ENCODE measurements at regions not wholly inside any gene's neighbourhood (a gene's known extent, or its start where the extent isn't known, plus 50 kb on each side); places are given as distances from the start of the nearest gene placed in this dataset.

DNA sequence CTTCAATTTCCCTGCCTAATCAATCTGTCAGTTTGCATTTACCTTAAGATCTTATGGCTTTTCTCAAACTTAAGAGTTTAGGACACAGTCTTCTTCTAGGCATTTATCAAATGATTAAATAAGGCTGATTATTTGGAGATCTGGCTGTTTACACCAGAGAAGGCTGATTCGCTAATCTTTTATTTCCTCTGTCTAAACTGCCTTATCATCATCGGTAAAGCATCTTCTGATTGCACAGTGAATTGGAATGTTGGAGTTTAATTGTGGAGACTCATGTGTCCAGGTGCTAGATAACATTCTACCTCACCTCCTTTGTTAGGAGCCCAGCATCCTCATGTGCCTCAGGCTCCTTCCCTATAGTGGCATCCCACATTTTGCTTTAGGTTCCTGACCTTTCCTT lies 100.3 kb upstream of the DDIT4L start:
- no peak overlapping the region for H3K4me3 ChIP-seq
- peaks cover 3% of the 10 kb centered on the region; the same call in 1 of the 2 replicates for H3K4me1 ChIP-seq
- H3K27me3 ChIP-seq (ENCODE audit: low read depth), result no peaks in the 10 kb centered on the region
- no peaks in the 10 kb centered on the region for H3K36me3 ChIP-seq (replicated peaks)
- DNase-seq (ENCODE audit: low spot score in 2 of 2), result no peak
- in situ Hi-C loops (cut with MboI; ENCODE audit: low sequenced_read_pairs), result no loop called here
- no peaks in the 10 kb centered on the region for H3K9me3 ChIP-seq

DNA sequence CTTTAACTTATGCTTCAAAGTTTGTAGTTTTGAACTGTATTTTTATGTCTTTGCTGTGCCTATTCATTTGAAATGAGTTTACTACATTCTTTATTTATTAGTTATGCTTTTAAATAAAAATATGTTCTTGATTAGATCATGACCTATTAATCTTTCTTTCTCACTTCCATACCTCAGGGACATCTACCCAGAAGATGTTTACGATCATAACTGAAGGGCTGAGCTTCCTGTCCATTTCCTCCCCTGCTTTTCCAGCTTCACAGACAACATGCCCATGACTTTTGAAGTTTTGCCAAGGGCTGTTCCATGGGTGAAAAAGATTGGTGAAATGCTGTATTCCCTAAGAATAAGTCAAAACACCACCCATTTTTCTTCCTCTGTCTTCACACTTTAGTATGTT lies 99.7 kb upstream of the DDIT4L start:
- Histone ChIP-seq H3K36me3 (replicated peaks) (no peaks in the 10 kb centered on the region), H3K9me3 (no peaks in the 10 kb centered on the region), H3K4me1 (peaks cover 4% of the 10 kb centered on the region; the same call in 1 of the 2 replicates), H3K27me3 (ENCODE audit: low read depth) (no peaks in the 10 kb centered on the region), H3K4me3 (no peak overlapping the region)
- no peak for DNase-seq (ENCODE audit: low spot score in 2 of 2)
- in situ Hi-C loops (cut with MboI; ENCODE audit: low sequenced_read_pairs), result no loop called here

DNA sequence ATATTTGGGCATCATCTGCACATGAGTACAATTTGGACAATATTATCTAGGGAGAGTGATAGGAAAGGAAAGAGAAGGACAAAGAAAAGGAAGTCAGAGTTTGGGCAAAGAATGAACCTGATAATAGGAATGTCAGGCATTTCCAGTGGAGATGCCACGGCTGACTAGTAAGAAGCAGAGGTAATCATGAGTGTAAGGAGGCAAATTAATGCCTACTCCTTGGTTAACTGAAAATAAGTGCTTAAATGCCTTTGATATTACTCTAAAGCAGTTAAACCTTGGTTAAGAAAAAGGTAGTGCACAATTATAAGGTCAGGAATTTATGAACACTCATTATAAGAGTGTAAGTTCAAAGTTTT lies 99.2 kb upstream of the DDIT4L start:
- Histone ChIP-seq H3K36me3 (replicated peaks) (no peaks in the 10 kb centered on the region), H3K27me3 (ENCODE audit: low read depth) (no peaks in the 10 kb centered on the region), H3K4me3 (no peak overlapping the region), H3K9me3 (no peaks in the 10 kb centered on the region), H3K4me1 (peaks cover 4% of the 10 kb centered on the region; the same call in 1 of the 2 replicates)
- in situ Hi-C loops (cut with MboI; ENCODE audit: low sequenced_read_pairs), result no loop called here
- no peak for DNase-seq (ENCODE audit: low spot score in 2 of 2)

DNA sequence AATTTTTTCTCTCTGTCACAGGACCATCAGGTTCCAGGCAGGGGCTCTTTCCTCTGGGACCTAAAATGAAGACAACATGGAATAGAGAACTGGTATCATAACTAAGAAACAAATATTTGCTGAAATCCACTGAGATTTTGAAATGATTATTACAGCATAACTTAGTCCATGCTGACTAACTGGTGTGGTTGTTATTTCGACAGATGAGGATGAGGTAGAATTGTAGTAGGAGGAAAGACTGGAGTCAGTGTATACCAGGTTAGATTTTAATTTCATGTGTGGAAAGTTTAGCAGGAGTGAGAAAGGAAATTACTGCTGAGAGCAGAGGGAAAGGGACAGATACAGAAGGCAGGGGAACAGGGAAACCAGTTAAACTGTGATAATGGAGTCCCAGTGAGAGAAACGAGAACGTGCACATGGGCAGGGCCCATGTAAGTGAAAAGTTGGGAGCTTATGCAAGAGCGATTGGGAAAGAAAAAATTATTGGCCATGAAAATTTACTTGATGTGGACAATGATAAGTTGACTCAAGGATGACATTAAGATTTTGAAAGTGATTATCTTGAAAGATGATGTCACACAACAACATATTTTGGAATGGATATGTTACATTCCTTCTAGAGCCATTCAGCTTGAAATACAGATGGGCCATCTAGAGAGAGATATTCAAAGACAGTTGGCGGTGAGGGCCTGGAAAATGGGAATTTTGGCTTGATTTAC lies 98.7 kb upstream of the DDIT4L start:
- no peaks in the 10 kb centered on the region for H3K9me3 ChIP-seq
- H3K27me3 ChIP-seq (ENCODE audit: low read depth), result no peaks in the 10 kb centered on the region
- no peak for DNase-seq (ENCODE audit: low spot score in 2 of 2)
- in situ Hi-C loops (cut with MboI; ENCODE audit: low sequenced_read_pairs), result no loop called here
- H3K36me3 ChIP-seq (replicated peaks), result no peaks in the 10 kb centered on the region
- peaks cover 4% of the 10 kb centered on the region; the same call in 1 of the 2 replicates for H3K4me1 ChIP-seq
- no peak overlapping the region for H3K4me3 ChIP-seq

DNA sequence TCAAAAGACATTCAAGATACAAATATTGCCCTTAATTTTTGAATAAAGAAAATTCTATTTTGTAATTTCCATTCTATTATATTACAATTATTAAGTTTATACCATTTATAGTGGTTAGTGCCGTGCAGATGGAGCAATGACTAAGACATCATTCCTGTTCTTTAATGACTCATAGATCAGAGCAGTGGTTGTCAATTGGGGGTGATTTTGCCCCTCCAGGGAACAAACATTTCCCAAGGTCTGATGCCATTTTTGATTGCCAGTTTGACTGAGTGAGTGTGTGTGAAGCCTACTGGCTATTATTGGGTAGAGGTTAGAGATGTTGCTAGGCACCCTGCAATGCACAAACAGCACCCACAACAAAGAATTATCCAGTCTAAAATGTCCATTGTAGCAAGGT lies 97.9 kb upstream of the DDIT4L start:
- Histone ChIP-seq H3K36me3 (replicated peaks) (no peaks in the 10 kb centered on the region), H3K27me3 (ENCODE audit: low read depth) (no peaks in the 10 kb centered on the region), H3K9me3 (no peaks in the 10 kb centered on the region), H3K4me1 (peaks cover 4% of the 10 kb centered on the region; the same call in 1 of the 2 replicates), H3K4me3 (no peak overlapping the region)
- no peak for DNase-seq (ENCODE audit: low spot score in 2 of 2)
- in situ Hi-C loops (cut with MboI; ENCODE audit: low sequenced_read_pairs), result no loop called here

DNA sequence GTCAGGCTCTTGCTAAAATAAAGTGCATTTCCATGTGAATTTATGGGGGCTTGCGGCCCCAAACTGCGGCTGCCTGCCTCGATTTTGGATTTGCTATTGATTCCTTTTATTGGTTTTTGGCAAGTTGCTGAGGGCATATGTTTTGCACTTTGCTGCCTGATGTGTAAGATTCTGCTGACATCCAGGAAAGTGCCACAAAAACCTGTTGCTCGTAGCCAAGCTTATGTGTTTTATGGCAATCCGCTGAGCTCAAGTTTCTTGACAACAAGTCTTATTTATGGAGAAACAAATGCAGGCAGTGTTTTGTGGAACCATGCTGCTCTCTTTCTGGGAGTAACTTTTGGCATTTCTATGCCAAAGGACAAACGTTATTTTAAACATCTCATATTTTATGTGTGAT lies 97.3 kb upstream of the DDIT4L start:
- in situ Hi-C loops (cut with MboI; ENCODE audit: low sequenced_read_pairs), result no loop called here

DNA sequence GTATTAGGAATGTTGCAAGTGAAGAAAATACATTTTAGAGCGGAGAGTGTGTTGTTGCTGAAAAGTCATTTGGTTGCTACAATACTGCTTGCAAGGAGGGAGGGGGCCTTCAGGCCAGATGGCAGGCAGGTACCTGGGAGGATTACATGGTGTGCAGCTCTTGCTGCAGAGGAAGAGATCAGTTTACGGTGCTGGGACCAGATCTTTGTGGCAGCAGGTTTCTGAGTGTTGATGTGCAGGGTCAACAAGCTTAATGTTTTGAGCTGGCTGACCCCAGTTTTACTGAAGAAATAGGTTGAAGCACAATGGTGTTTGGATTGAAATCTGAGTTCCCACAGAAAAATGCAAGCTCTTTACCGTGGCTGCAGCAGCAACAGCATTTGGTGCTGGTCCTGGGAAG lies 96.4 kb upstream of the DDIT4L start:
- Histone ChIP-seq H3K27me3 (ENCODE audit: low read depth) (no peaks in the 10 kb centered on the region), H3K4me1 (peaks cover 4% of the 10 kb centered on the region; the same call in 1 of the 2 replicates), H3K9me3 (no peaks in the 10 kb centered on the region), H3K4me3 (no peak overlapping the region), H3K36me3 (replicated peaks) (no peaks in the 10 kb centered on the region)
- no peak for DNase-seq (ENCODE audit: low spot score in 2 of 2)
- in situ Hi-C loops (cut with MboI; ENCODE audit: low sequenced_read_pairs), result no loop called here

More for the DNA sequence above, 97.3 kb upstream of the DDIT4L start:
- DNase-seq (ENCODE audit: low spot score in 2 of 2), result no peak
- H3K9me3 ChIP-seq, result no peaks in the 10 kb centered on the region
- no peak overlapping the region for H3K4me3 ChIP-seq
- H3K4me1 ChIP-seq, result peaks cover 4% of the 10 kb centered on the region; the same call in 1 of the 2 replicates
- H3K27me3 ChIP-seq (ENCODE audit: low read depth), result no peaks in the 10 kb centered on the region
- no peaks in the 10 kb centered on the region for H3K36me3 ChIP-seq (replicated peaks)

DNA sequence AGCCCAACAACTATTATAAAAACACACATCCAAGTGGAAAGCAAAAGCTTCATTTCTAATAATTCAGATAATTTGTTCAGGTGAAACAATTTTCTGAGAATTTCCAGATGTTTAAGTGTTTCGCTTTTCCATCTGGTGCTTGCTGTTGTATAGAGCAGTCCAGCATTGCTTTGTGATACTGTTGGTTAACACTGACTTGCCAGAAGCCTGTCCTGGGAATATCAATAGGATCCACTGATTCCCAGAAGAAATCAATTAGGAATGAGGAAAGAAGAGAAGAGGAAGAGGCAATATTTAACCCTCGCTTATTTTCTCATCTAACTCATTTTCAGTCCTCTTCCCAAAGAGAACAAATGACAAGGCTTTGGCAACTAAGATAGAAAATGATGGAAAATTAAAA lies 94.9 kb upstream of the DDIT4L start:
- Histone ChIP-seq H3K9me3 (no peaks in the 10 kb centered on the region), H3K4me1 (peaks cover 4% of the 10 kb centered on the region; the same call in 1 of the 2 replicates), H3K27me3 (ENCODE audit: low read depth) (no peaks in the 10 kb centered on the region), H3K4me3 (no peak overlapping the region), H3K36me3 (replicated peaks) (no peaks in the 10 kb centered on the region)
- in situ Hi-C loops (cut with MboI; ENCODE audit: low sequenced_read_pairs), result no loop called here
- no peak for DNase-seq (ENCODE audit: low spot score in 2 of 2)

DNA sequence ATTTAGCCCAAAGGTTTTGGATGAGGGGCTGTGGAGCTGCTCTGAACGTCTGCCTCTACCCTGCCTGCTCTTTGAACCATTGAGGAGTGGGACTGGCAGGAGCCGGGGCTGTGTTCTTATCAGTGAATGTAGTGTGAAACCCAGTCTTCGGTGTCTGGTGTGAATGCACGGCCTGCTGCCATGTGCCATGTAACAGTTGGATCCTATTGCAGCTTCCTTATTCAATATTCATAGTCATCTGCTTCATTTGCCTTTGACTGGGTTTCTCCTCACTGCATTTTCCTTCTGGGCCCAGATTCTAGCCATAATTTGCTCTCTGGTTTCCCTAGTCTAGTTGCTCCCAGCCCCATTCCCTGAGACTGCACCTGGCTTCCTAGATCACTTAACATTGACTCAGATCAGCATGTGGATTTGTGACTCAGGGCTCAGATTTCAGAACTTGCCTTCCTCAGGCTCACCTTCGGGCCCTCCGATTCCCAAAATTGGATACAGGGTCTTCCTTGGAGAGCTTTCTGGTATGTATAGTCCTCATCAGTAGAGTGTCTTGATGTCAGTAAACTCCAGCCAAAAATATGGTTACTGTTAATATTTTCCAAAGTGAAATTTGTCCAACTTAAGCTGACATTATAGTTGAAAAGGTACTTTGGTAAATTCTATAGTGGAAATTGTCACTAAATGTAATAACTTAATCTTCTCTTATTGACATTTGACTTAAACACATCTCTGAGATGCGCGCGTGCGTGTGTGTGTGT lies 94.0 kb upstream of the DDIT4L start:
- H3K9me3 ChIP-seq, result no peaks in the 10 kb centered on the region
- H3K36me3 ChIP-seq (replicated peaks), result no peaks in the 10 kb centered on the region
- H3K27me3 ChIP-seq (ENCODE audit: low read depth), result no peaks in the 10 kb centered on the region
- H3K4me3 ChIP-seq, result no peak overlapping the region
- H3K4me1 ChIP-seq, result peaks cover 4% of the 10 kb centered on the region; the same call in 1 of the 2 replicates
- in situ Hi-C loops (cut with MboI; ENCODE audit: low sequenced_read_pairs), result no loop called here
- no peak for DNase-seq (ENCODE audit: low spot score in 2 of 2)

DNA sequence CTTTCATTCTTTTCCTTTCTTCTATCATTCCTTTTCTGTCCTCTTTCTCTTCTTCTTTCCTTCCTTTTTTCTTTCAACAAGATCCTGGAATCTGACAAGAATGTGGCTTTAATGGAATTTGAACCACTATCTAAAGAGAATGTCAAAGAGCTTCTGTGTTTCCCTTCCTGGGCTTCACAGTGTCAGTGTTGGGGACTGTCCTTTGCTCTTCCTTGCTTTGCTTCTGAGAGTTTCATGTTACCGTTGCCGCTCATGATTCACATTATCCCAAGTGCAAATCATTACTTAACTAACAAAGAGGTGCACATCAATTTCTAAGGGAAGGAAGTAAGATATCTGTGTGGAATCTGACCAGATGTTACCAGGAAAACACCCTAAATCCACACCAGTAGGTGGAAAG lies 90.5 kb upstream of the DDIT4L start:
- H3K4me1 ChIP-seq, result peaks cover 3% of the 10 kb centered on the region; the same call in 1 of the 2 replicates
- DNase-seq (ENCODE audit: low spot score in 2 of 2), result no peak
- in situ Hi-C loops (cut with MboI; ENCODE audit: low sequenced_read_pairs), result no loop called here
- H3K36me3 ChIP-seq (replicated peaks), result no peaks in the 10 kb centered on the region
- H3K9me3 ChIP-seq, result no peaks in the 10 kb centered on the region
- H3K4me3 ChIP-seq, result no peak overlapping the region
- no peaks in the 10 kb centered on the region for H3K27me3 ChIP-seq (ENCODE audit: low read depth)

DNA sequence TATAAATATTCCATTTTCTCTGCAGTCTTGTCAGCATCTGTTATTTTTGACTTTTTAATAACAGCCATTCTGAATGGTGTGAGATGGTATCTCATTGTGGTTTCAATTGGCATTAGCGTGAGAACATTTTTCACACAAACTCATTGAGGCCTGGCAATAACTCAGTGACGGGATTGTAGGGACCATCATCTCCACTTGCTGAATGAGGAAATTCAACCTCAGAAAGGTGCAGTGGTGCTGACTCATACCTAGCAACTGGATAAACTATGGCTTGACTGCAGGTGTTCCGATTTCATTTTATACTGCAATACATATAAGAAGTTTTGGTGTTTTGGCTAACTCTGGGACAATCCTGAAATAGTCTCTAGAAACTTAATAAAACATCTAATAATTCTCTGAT lies 88.3 kb upstream of the DDIT4L start:
- in situ Hi-C loops (cut with MboI; ENCODE audit: low sequenced_read_pairs), result no loop called here

DNA sequence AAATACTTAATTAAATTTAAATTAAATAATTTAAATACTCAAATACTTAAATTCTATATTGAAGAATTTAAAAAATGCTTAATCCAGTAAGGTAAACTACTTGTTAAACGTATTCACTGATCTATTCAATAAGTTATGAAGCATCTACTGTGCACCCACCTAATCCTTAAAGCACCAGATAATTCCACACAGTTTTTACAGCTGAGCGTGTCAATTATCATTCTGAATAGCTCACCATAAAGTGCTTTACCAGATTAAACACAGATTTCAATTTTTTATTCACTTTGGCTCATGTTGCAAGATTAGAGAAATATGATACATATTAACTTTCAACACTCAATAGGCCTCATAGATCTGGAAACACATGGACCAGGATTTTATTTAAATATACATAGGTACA lies 79.2 kb upstream of the DDIT4L start:
- Histone ChIP-seq H3K36me3 (replicated peaks) (no peaks in the 10 kb centered on the region), H3K4me3 (no peak overlapping the region), H3K9me3 (peaks cover 2% of the 10 kb centered on the region; the same call in 1 of the 2 replicates), H3K27me3 (ENCODE audit: low read depth) (no peaks in the 10 kb centered on the region), H3K4me1 (peaks cover 5% of the 10 kb centered on the region)
- in situ Hi-C loops (cut with MboI; ENCODE audit: low sequenced_read_pairs), result no loop called here
- peak in 1 of 2 experiments; percentile 62 for DNase-seq (ENCODE audit: low spot score in 2 of 2)

More for the DNA sequence above, 88.3 kb upstream of the DDIT4L start:
- H3K9me3 ChIP-seq, result no peaks in the 10 kb centered on the region
- H3K27me3 ChIP-seq (ENCODE audit: low read depth), result no peaks in the 10 kb centered on the region
- no peak overlapping the region for H3K4me3 ChIP-seq
- no peak for DNase-seq (ENCODE audit: low spot score in 2 of 2)
- H3K36me3 ChIP-seq (replicated peaks), result no peaks in the 10 kb centered on the region
- no peaks in the 10 kb centered on the region for H3K4me1 ChIP-seq

DNA sequence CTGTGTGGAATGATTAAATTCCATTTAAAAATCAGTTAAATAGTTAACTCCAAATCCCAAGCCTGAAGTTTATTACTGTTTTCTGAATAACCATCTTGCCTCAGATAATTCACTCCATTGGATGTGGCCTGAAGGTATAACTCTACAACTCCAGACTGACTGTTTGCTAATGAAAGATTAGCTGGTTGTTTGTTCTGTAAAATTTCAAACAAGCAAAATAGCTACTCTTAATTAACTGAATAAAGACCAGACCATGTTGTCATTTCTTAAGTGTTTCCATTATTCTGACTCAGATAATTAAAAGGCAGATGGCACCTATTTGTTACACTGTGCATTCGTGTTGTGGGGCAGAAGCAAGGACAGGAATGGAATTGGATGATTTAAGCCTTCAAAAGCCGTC lies 78.5 kb upstream of the DDIT4L start:
- no peak for DNase-seq (ENCODE audit: low spot score in 2 of 2)
- H3K4me1 ChIP-seq, result peaks cover 5% of the 10 kb centered on the region
- in situ Hi-C loops (cut with MboI; ENCODE audit: low sequenced_read_pairs), result no loop called here
- no peaks in the 10 kb centered on the region for H3K27me3 ChIP-seq (ENCODE audit: low read depth)
- no peak overlapping the region for H3K4me3 ChIP-seq
- H3K9me3 ChIP-seq, result peaks cover 2% of the 10 kb centered on the region; the same call in 1 of the 2 replicates
- no peaks in the 10 kb centered on the region for H3K36me3 ChIP-seq (replicated peaks)

DNA sequence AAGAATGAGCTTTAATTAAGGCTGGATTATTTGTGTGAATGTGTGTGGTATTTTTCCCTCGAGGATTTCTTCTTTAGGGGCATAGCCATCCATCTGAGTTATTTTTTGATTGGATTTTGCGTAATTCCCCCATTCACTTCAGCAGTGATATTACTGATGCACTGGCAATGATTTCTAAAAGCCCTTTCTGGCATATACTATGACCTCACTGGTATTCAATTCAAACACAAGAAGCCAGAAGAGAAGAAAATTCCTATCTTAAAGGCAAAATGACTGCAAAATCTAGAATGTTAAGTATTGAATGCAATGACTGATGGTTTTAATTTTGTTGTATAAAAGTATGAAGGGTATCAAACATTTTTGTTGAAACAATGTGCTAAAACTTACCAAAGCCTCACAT lies 71.1 kb upstream of the DDIT4L start:
- no peaks in the 10 kb centered on the region for H3K36me3 ChIP-seq (replicated peaks)
- H3K9me3 ChIP-seq, result no peaks in the 10 kb centered on the region
- no peaks in the 10 kb centered on the region for H3K4me1 ChIP-seq
- H3K27me3 ChIP-seq (ENCODE audit: low read depth), result no peaks in the 10 kb centered on the region
- DNase-seq (ENCODE audit: low spot score in 2 of 2), result no peak
- in situ Hi-C loops (cut with MboI; ENCODE audit: low sequenced_read_pairs), result no loop called here
- no peak overlapping the region for H3K4me3 ChIP-seq
